Panc1 (cell line): ENCODE measurements at regions not wholly inside any gene's neighbourhood (a gene's known extent, or its start where the extent isn't known, plus 50 kb on each side); places are given as distances from the start of the nearest gene placed in this dataset.

Experiments used
- ATAC-seq: fragments of 200-7000 bp; cut with Tn5 transposase; 2 replicates; pipeline ENCODE4 v1.9.1; 2020; ENCODE audit warnings: mild to moderate bottlenecking, moderate library complexity
- BruUV-seq: library from RNA; stranded (reverse); fragments of 400-500 nt; replicated peaks from 2 replicates; lab custom pipeline; 2021; lab: Mats Ljungman, UMichigan
- CTCF ChIA-PET: fragments of 300-600 bp; sonication (Branson Sonifier 250); formaldehyde crosslinking; loops from one replicate; lab custom pipeline; 2022; ENCODE audit warnings: antibody characterized with exemption; lab: Charles Lee
- POLR2A ChIA-PET: fragments of 300-600 bp; sonication (Branson Sonifier 250); formaldehyde crosslinking; loops from one replicate; lab custom pipeline; 2022; ENCODE audit warnings: antibody characterized with exemption; lab: Charles Lee
- DNase-seq: peaks from one replicate; pipeline ENCODE4 v3.0.0-alpha.2; 2010; ENCODE audit warnings: low read depth, low spot score
- H3K27ac ChIP-seq: 2 replicates; pipeline ENCODE4 v1.5.1; 2011; ENCODE audit warnings: mild to moderate bottlenecking, low read length, inconsistent platforms
- H3K27me3 ChIP-seq: fragments of 200-500 bp; sonication (Bioruptor generic); 2 replicates; pipeline ENCODE4 v1.6.0; 2014; ENCODE audit warnings: low read length, inconsistent platforms; ENCODE audit not compliant: control insufficient read depth, insufficient read depth
- H3K36me3 ChIP-seq: fragments of 200-500 bp; sonication (Bioruptor generic); 2 replicates; pipeline ENCODE4 v1.5.1; 2014; ENCODE audit warnings: inconsistent platforms, mild to moderate bottlenecking, low read length, moderate library complexity; ENCODE audit not compliant: control insufficient read depth, insufficient read depth
- H3K4me1 ChIP-seq: 2 replicates; pipeline ENCODE4 v1.5.1; 2011; ENCODE audit warnings: inconsistent platforms, mild to moderate bottlenecking, low read length, moderate library complexity; ENCODE audit not compliant: control insufficient read depth, insufficient read depth
- H3K4me3 ChIP-seq, 2 experiments: 2 replicates each; pipeline ENCODE4 v1.5.1; 2011 to 2012; ENCODE audit warnings: low read depth in 2 of 2, low read length in 2 of 2, mild to moderate bottlenecking in 2 of 2, inconsistent platforms in 1 of 2, moderate library complexity in 1 of 2
- H3K9me3 ChIP-seq: fragments of 200-500 bp; sonication (Bioruptor generic); 2 replicates; pipeline ENCODE4 v1.5.1; 2014; ENCODE audit warnings: low read depth, mild to moderate bottlenecking, inconsistent platforms, low read length, moderate library complexity; ENCODE audit not compliant: control insufficient read depth, insufficient read depth
- POLR2AphosphoS5 ChIP-seq: IDR thresholded peaks from 2 replicates; pipeline ENCODE4 v1.6.1; 2012; ENCODE audit warnings: mild to moderate bottlenecking, low read depth, low read length, moderate library complexity
- SIN3A ChIP-seq: IDR thresholded peaks from 2 replicates; pipeline ENCODE4 v1.6.1; 2012; ENCODE audit warnings: low read depth, mild to moderate bottlenecking, low read length, moderate library complexity, borderline replicate concordance; ENCODE audit not compliant: insufficient read depth
- TCF7L2 ChIP-seq: IDR thresholded peaks from 2 replicates; pipeline ENCODE4 v1.6.1; 2011; ENCODE audit warnings: mild to moderate bottlenecking, low read depth, low read length, inconsistent platforms
- in situ Hi-C: cut with HindIII; loops from 2 replicates; pipeline ENCODE4 v1.10.0; 2016; ENCODE audit warnings: low sequenced_read_pairs, low pct_unique_long_range_greater_than_20kb
- intact Hi-C: fragments of 100-400 bp; cut with micrococcal nuclease; formaldehyde crosslinking; loops from one replicate; pipeline ENCODE4 v1.10.0; 2022; ENCODE audit not compliant: unreplicated experiment
- TF ChIP-seq, protein P1 (sequence below): fragments of 450-650 bp; IDR thresholded peaks from 2 replicates; pipeline ENCODE4 v1.5.1; 2017; ENCODE audit warnings: mild to moderate bottlenecking
- TF ChIP-seq, protein P2 (sequence below), 2 experiments: IDR thresholded peaks; 2 replicates each; pipeline ENCODE4 v1.6.1; 2011 to 2012; ENCODE audit warnings: low read depth in 2 of 2, control low read depth in 1 of 2, low read length in 1 of 2, mild to moderate bottlenecking in 1 of 2, moderate library complexity in 1 of 2; ENCODE audit not compliant: insufficient read depth in 1 of 2

DNA sequence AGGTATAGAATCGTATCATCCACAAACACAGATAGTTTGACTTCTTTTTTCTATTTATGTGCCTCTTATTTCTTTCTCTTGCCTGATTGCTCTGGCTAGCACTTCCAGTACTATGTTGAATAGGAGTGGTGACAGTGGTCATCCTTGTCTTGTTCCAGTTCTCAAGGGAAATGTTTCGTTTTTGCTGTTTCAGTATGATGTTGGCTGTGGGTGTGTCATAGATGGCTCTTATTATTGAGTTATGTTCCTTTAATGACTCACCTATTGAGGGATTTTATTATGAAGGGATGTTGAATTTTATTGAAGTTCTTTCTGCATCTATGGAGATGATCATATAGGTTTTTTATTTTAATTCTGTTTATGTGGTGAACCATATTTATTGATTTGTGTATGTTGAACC, 70.3 kb downstream of the ENC1 start:
- POLR2A ChIA-PET: no interaction called here
- in situ Hi-C loops: no loop called here
- no peak for ATAC-seq

DNA sequence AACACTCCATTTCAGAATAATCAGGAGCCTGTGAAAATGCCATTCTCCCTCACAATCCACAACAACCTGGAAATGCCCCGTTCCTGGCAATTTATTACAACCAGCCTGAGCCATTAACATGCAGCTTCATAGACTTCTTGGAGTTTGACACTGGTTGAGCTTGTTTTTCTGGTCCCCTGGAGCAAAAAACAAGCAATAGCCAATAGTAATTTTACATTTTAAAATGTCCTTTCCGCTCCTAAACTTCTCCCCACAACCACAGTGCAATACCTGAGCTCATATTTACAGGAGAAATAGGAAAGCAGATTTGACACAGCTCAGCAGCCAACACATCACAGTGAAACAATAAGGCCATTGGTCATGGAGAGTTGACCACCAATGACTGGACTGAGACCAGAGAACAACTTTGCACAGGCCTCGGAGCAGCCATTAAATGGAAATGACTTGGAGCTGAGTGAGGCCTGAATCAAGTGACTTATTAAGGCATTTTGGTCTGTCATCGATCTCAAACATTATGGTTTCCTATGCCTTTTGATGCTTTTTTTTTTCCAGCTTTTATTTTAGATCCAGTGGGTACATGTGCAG, 73.0 kb downstream of the ENC1 start:
- H3K4me3 ChIP-seq: no peak overlapping the region
- no peaks in the 10 kb centered on the region for H3K4me1 ChIP-seq
- no peak for TF ChIP-seq POLR2AphosphoS5
- TF ChIP-seq, protein P1, sequence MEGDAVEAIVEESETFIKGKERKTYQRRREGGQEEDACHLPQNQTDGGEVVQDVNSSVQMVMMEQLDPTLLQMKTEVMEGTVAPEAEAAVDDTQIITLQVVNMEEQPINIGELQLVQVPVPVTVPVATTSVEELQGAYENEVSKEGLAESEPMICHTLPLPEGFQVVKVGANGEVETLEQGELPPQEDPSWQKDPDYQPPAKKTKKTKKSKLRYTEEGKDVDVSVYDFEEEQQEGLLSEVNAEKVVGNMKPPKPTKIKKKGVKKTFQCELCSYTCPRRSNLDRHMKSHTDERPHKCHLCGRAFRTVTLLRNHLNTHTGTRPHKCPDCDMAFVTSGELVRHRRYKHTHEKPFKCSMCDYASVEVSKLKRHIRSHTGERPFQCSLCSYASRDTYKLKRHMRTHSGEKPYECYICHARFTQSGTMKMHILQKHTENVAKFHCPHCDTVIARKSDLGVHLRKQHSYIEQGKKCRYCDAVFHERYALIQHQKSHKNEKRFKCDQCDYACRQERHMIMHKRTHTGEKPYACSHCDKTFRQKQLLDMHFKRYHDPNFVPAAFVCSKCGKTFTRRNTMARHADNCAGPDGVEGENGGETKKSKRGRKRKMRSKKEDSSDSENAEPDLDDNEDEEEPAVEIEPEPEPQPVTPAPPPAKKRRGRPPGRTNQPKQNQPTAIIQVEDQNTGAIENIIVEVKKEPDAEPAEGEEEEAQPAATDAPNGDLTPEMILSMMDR: no peak
- TF ChIP-seq SIN3A: no peak
- TF ChIP-seq TCF7L2: no peak
- TF ChIP-seq, protein P2, sequence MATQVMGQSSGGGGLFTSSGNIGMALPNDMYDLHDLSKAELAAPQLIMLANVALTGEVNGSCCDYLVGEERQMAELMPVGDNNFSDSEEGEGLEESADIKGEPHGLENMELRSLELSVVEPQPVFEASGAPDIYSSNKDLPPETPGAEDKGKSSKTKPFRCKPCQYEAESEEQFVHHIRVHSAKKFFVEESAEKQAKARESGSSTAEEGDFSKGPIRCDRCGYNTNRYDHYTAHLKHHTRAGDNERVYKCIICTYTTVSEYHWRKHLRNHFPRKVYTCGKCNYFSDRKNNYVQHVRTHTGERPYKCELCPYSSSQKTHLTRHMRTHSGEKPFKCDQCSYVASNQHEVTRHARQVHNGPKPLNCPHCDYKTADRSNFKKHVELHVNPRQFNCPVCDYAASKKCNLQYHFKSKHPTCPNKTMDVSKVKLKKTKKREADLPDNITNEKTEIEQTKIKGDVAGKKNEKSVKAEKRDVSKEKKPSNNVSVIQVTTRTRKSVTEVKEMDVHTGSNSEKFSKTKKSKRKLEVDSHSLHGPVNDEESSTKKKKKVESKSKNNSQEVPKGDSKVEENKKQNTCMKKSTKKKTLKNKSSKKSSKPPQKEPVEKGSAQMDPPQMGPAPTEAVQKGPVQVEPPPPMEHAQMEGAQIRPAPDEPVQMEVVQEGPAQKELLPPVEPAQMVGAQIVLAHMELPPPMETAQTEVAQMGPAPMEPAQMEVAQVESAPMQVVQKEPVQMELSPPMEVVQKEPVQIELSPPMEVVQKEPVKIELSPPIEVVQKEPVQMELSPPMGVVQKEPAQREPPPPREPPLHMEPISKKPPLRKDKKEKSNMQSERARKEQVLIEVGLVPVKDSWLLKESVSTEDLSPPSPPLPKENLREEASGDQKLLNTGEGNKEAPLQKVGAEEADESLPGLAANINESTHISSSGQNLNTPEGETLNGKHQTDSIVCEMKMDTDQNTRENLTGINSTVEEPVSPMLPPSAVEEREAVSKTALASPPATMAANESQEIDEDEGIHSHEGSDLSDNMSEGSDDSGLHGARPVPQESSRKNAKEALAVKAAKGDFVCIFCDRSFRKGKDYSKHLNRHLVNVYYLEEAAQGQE (IDR thresholded peaks at IDR 0.05; ENCODE audit: insufficient read depth in 1 of 2, low read depth in 2 of 2, low read length in 1 of 2): no peak
- DNase-seq (no peak), ATAC-seq (no peak)
- in situ Hi-C loops: no loop called here
- H3K9me3 ChIP-seq: no peaks in the 10 kb centered on the region
- H3K27ac ChIP-seq: no peak overlapping the region
- BruUV-seq: no TSS peak
- ChIA-PET POLR2A (no interaction called here), CTCF (no interaction called here)
- no peaks in the 10 kb centered on the region for H3K27me3 ChIP-seq
- intact Hi-C loops: no loop called here
- no peaks in the 10 kb centered on the region for H3K36me3 ChIP-seq

More for the DNA sequence above, 70.3 kb downstream of the ENC1 start:
- no peak for TF ChIP-seq POLR2AphosphoS5
- TF ChIP-seq, protein P1: no peak
- TF ChIP-seq TCF7L2: no peak
- TF ChIP-seq, protein P2 (IDR thresholded peaks at IDR 0.05; ENCODE audit: insufficient read depth in 1 of 2, low read depth in 2 of 2, low read length in 1 of 2): no peak
- TF ChIP-seq SIN3A: no peak
- Histone ChIP-seq H3K9me3 (no peaks in the 10 kb centered on the region), H3K27me3 (no peaks in the 10 kb centered on the region), H3K36me3 (no peaks in the 10 kb centered on the region), H3K27ac (no peak overlapping the region), H3K4me1 (no peaks in the 10 kb centered on the region), H3K4me3 (no peak overlapping the region)
- intact Hi-C loops: no loop called here
- no TSS peak for BruUV-seq
- DNase-seq: no peak
- CTCF ChIA-PET: no interaction called here
